ENCODE measurements at regions not wholly inside any gene's neighbourhood (a gene's known extent, or its start where the extent isn't known, plus 50 kb on each side); places are given as distances from the start of the nearest gene placed in this dataset.
"Not testable (repeated sequence)": the region's sequence is repeated elsewhere in the genome, so short reads cannot be mapped to it uniquely, and the experiment has no call there.

- TF ChIP-seq EP300, CTCF (IDR thresholded peaks at IDR 0.05): not testable (repeated sequence)
These were observed 77.8 kb upstream of the PODXL start for GRCh38 chr7:131634197-131634596.

All from gastroesophageal sphincter (tissue), 3 donors.